ENCODE measurements at regions not wholly inside any gene's neighbourhood (a gene's known extent, or its start where the extent isn't known, plus 50 kb on each side); places are given as distances from the start of the nearest gene placed in this dataset.

- H3K27me3 ChIP-seq (ENCODE audit: control insufficient read depth, insufficient read depth, low read length) = no peaks in the 10 kb centered on the region
- H3K9ac ChIP-seq (ENCODE audit: low read depth, low read length) = no peak overlapping the region
- H3K9me3 ChIP-seq (ENCODE audit: control insufficient read depth, insufficient read depth, low read length) = no peaks in the 10 kb centered on the region
- H3K4me3 ChIP-seq (ENCODE audit: low read depth, low read length) = no peak overlapping the region
- no peaks in the 10 kb centered on the region for H3K4me1 ChIP-seq (ENCODE audit: control insufficient read depth, insufficient read depth, low read length)
- no peak overlapping the region for H3K27ac ChIP-seq (ENCODE audit: low read depth, low read length)
- H3K36me3 ChIP-seq (ENCODE audit: control insufficient read depth, insufficient read depth, low read length) = no peaks in the 10 kb centered on the region
Observed at GRCh38 chr2:186992597-186992996, 143.6 kb upstream of the ZSWIM2 start.

DNA sequence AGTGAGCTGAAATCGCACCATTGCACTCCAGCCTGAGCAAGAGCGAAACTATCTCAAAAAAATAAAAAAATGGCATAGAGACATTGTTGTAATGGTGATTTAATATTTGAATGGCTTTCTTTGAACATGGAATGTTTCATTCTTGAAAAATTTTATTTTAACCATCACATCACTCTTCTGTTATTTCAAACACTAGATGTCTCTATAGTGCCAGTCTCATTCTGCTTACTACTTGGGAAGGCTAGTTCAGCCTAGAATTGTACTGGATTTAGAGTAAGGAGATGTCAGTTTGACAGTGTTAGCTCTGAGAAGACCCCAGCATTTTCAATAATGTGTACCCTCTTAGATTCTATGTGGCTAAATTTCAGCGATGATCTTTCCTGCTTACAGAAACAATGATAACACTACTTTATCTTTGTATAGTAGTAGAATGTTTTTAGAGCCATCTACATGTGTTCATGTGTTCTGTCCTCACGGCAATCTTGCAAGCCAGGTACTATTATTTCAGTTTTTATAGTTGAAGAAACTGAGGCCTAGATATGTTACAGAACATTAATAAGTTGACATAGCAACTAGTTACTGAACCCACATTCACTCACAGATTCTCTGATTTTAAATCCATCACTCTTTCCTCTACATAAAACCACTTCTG is 142.9 kb upstream of the ZSWIM2 start:
- no peak overlapping the region for H3K27ac ChIP-seq (ENCODE audit: low read depth, low read length)
- H3K4me1 ChIP-seq (ENCODE audit: control insufficient read depth, insufficient read depth, low read length) = no peaks in the 10 kb centered on the region
- no peaks in the 10 kb centered on the region for H3K27me3 ChIP-seq (ENCODE audit: control insufficient read depth, insufficient read depth, low read length)
- no peak overlapping the region for H3K4me3 ChIP-seq (ENCODE audit: low read depth, low read length)
- H3K9ac ChIP-seq (ENCODE audit: low read depth, low read length) = no peak overlapping the region
- no peaks in the 10 kb centered on the region for H3K36me3 ChIP-seq (ENCODE audit: control insufficient read depth, insufficient read depth, low read length)
- no peaks in the 10 kb centered on the region for H3K9me3 ChIP-seq (ENCODE audit: control insufficient read depth, insufficient read depth, low read length)

- H3K9ac ChIP-seq (ENCODE audit: low read depth, low read length) = no peak overlapping the region
- no peak overlapping the region for H3K27ac ChIP-seq (ENCODE audit: low read depth, low read length)
- no peaks in the 10 kb centered on the region for H3K36me3 ChIP-seq (ENCODE audit: control insufficient read depth, insufficient read depth, low read length)
- no peak overlapping the region for H3K4me3 ChIP-seq (ENCODE audit: low read depth, low read length)
- H3K4me1 ChIP-seq (ENCODE audit: control insufficient read depth, insufficient read depth, low read length) = no peaks in the 10 kb centered on the region
- no peaks in the 10 kb centered on the region for H3K27me3 ChIP-seq (ENCODE audit: control insufficient read depth, insufficient read depth, low read length)
- no peaks in the 10 kb centered on the region for H3K9me3 ChIP-seq (ENCODE audit: control insufficient read depth, insufficient read depth, low read length)
Observed at GRCh38 chr2:186984966-186985365, 136.0 kb upstream of the ZSWIM2 start.

GRCh38 chr2:186984481-186984880 is 135.5 kb upstream of the ZSWIM2 start:
- Histone ChIP-seq H3K27ac (ENCODE audit: low read depth, low read length) (no peak overlapping the region), H3K9ac (ENCODE audit: low read depth, low read length) (no peak overlapping the region), H3K4me3 (ENCODE audit: low read depth, low read length) (no peak overlapping the region), H3K27me3 (ENCODE audit: control insufficient read depth, insufficient read depth, low read length) (no peaks in the 10 kb centered on the region), H3K4me1 (ENCODE audit: control insufficient read depth, insufficient read depth, low read length) (no peaks in the 10 kb centered on the region), H3K9me3 (ENCODE audit: control insufficient read depth, insufficient read depth, low read length) (no peaks in the 10 kb centered on the region), H3K36me3 (ENCODE audit: control insufficient read depth, insufficient read depth, low read length) (no peaks in the 10 kb centered on the region)

DNA sequence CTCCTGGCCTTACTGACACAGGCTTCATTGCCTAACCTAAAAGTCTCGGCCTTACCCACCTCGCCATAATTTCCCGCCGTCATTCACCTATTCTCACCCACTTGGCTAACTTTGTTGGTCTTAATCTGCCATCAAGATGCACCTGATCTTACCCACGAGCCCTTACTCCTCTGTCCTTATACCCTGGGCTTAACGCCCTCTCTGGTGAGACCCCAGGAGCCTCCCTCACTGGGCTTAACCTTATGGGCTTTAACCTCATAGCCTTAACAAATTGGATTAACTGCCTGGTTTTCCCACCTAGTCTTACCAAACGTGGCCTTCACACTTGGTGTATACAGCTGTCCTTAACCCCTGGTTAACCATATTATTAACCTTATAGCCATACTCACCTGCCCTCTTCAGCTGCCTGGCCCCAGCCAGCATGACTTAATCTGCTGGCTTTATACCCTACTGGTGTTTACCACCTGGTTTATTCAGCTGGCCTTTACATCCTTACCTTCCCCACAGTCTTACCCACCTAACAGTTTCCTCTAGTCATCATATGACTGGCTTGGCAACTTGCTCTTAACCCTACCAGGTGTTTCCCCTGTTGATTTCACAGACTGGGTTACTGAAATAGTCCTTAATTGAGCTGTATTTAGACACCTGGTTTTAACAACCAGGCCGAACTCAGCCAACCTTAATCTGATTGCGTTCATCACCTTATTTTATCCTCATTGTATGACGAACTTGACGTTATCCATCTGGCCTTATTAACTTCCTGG is 132.0 kb upstream of the ZSWIM2 start:
- no peak overlapping the region for H3K4me3 ChIP-seq (ENCODE audit: low read depth, low read length)
- no peaks in the 10 kb centered on the region for H3K9me3 ChIP-seq (ENCODE audit: control insufficient read depth, insufficient read depth, low read length)

DNA sequence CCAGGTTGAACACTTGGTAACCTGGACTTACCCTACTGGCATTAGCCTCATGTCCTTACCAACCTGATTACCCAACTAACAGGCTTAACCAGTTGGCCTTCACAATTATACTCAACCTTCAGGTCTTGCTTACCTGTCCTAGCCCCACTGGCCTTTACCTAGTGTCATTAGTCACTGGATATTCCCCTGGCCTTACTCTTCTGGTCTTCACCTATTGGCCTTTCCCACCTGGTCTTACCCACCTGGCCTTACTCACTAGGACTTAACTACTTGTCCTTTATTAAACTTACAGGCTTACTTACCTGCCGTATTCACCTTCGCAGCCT is 131.1 kb upstream of the ZSWIM2 start:
- Histone ChIP-seq H3K27ac (ENCODE audit: low read depth, low read length) (no peak overlapping the region), H3K27me3 (ENCODE audit: control insufficient read depth, insufficient read depth, low read length) (no peaks in the 10 kb centered on the region), H3K4me3 (ENCODE audit: low read depth, low read length) (no peak overlapping the region), H3K36me3 (ENCODE audit: control insufficient read depth, insufficient read depth, low read length) (no peaks in the 10 kb centered on the region), H3K9ac (ENCODE audit: low read depth, low read length) (no peak overlapping the region), H3K9me3 (ENCODE audit: control insufficient read depth, insufficient read depth, low read length) (no peaks in the 10 kb centered on the region), H3K4me1 (ENCODE audit: control insufficient read depth, insufficient read depth, low read length) (no peaks in the 10 kb centered on the region)

More for the DNA sequence above, 132.0 kb upstream of the ZSWIM2 start:
- Histone ChIP-seq H3K9ac (ENCODE audit: low read depth, low read length) (no peak overlapping the region), H3K36me3 (ENCODE audit: control insufficient read depth, insufficient read depth, low read length) (no peaks in the 10 kb centered on the region), H3K27me3 (ENCODE audit: control insufficient read depth, insufficient read depth, low read length) (no peaks in the 10 kb centered on the region), H3K27ac (ENCODE audit: low read depth, low read length) (no peak overlapping the region), H3K4me1 (ENCODE audit: control insufficient read depth, insufficient read depth, low read length) (no peaks in the 10 kb centered on the region)

DNA sequence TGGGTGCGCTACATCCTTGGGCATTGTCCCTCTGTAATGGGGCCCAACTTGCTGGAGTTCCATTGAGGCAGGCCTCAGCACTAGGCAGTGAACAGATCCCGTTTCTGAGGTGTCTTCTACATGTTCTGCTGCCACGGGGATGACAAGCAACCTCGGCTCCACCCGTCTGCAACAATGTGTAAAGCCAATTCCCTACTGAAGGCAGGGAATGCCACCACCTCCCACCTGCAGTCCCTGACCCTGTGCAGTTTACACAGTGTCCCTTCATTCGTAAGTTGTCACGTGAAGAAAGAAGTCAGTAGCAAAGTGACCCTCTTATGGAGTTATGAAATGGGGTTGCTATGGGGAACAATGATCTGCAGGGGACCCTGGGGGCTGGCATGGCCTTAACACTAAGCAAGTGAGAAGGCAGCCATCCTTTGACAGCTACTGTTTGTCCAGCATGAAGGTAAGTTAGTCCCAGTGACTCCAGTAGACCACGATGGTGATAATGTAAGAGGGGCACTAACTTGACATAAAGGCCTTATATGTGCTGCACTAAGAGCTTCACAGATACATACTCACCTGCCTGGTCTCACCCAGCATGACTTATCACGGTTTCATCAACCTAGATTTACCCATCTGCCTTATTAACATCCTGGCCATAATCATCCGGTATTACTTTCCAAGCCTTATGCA is 130.6 kb upstream of the ZSWIM2 start:
- no peaks in the 10 kb centered on the region for H3K9me3 ChIP-seq (ENCODE audit: control insufficient read depth, insufficient read depth, low read length)
- no peaks in the 10 kb centered on the region for H3K27me3 ChIP-seq (ENCODE audit: control insufficient read depth, insufficient read depth, low read length)
- H3K4me3 ChIP-seq (ENCODE audit: low read depth, low read length) = no peak overlapping the region
- no peak overlapping the region for H3K27ac ChIP-seq (ENCODE audit: low read depth, low read length)
- no peak overlapping the region for H3K9ac ChIP-seq (ENCODE audit: low read depth, low read length)
- H3K4me1 ChIP-seq (ENCODE audit: control insufficient read depth, insufficient read depth, low read length) = no peaks in the 10 kb centered on the region
- no peaks in the 10 kb centered on the region for H3K36me3 ChIP-seq (ENCODE audit: control insufficient read depth, insufficient read depth, low read length)

GRCh38 chr2:186977433-186978045 is 128.6 kb upstream of the ZSWIM2 start:
- Histone ChIP-seq H3K4me3 (ENCODE audit: low read depth, low read length) (no peak overlapping the region), H3K4me1 (ENCODE audit: control insufficient read depth, insufficient read depth, low read length) (no peaks in the 10 kb centered on the region), H3K9me3 (ENCODE audit: control insufficient read depth, insufficient read depth, low read length) (no peaks in the 10 kb centered on the region), H3K9ac (ENCODE audit: low read depth, low read length) (no peak overlapping the region), H3K27ac (ENCODE audit: low read depth, low read length) (no peak overlapping the region), H3K27me3 (ENCODE audit: control insufficient read depth, insufficient read depth, low read length) (no peaks in the 10 kb centered on the region), H3K36me3 (ENCODE audit: control insufficient read depth, insufficient read depth, low read length) (no peaks in the 10 kb centered on the region)

GRCh38 chr2:186976329-186976728 is 127.4 kb upstream of the ZSWIM2 start:
- H3K4me3 ChIP-seq (ENCODE audit: low read depth, low read length) = no peak overlapping the region
- no peaks in the 10 kb centered on the region for H3K9me3 ChIP-seq (ENCODE audit: control insufficient read depth, insufficient read depth, low read length)
- no peaks in the 10 kb centered on the region for H3K36me3 ChIP-seq (ENCODE audit: control insufficient read depth, insufficient read depth, low read length)
- H3K27ac ChIP-seq (ENCODE audit: low read depth, low read length) = no peak overlapping the region
- no peak overlapping the region for H3K9ac ChIP-seq (ENCODE audit: low read depth, low read length)
- no peaks in the 10 kb centered on the region for H3K4me1 ChIP-seq (ENCODE audit: control insufficient read depth, insufficient read depth, low read length)
- H3K27me3 ChIP-seq (ENCODE audit: control insufficient read depth, insufficient read depth, low read length) = no peaks in the 10 kb centered on the region

DNA sequence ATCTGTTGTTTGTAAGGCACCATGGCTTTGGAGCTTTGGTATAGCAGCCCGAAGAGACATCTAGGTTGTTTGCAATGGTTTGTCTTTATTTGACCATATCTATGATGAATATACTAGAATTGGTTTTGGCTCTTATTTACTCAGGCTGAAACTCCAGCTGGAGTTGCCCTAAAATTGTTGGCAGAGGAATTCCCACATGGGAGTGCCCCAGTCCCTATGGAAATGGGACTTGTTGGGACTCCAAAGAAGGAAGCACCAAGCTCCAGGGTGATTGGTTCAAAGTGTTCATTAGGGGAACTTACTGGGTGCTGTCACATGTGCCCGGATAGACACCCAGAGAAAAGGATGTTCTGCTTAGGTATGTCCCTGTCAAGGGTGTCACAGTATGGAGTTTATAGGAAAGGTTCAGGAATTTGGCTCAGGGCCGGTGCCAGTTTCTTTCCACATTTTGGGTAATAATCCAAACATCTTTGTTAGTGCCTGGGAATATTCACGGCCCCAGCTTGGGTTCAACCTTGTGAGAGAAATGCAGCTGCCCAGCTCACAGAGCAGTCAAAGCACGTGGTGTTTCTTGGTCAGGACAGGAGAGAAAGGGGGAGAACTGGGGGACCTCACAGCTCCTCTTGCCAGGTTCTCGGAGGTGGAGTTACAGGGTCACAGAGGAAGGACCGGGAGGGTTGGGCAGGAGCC is 123.5 kb upstream of the ZSWIM2 start:
- Histone ChIP-seq H3K27ac (ENCODE audit: low read depth, low read length) (no peak overlapping the region), H3K9me3 (ENCODE audit: control insufficient read depth, insufficient read depth, low read length) (no peaks in the 10 kb centered on the region), H3K4me1 (ENCODE audit: control insufficient read depth, insufficient read depth, low read length) (no peaks in the 10 kb centered on the region), H3K27me3 (ENCODE audit: control insufficient read depth, insufficient read depth, low read length) (no peaks in the 10 kb centered on the region), H3K4me3 (ENCODE audit: low read depth, low read length) (no peak overlapping the region), H3K9ac (ENCODE audit: low read depth, low read length) (no peak overlapping the region), H3K36me3 (ENCODE audit: control insufficient read depth, insufficient read depth, low read length) (no peaks in the 10 kb centered on the region)
